ENCODE measurements at regions not wholly inside any gene's neighbourhood (a gene's known extent, or its start where the extent isn't known, plus 50 kb on each side); places are given as distances from the start of the nearest gene placed in this dataset.

GRCh38 chr2:11988691-11989353 lies 242.4 kb downstream of the LPIN1 start:
- H3K27me3 Mint-ChIP-seq = no peaks in the 10 kb centered on the region
- CTCF ChIA-PET = no interaction called here
- 81% methylated on average over 7 of the region's 14 CpGs for WGBS (ENCODE audit: insufficient coverage)

GRCh38 chr2:11989354-11989703 lies 242.9 kb downstream of the LPIN1 start:
- 75% methylated on average over 1 of the region's 2 CpGs for whole genome bisulfite sequencing (ENCODE audit: insufficient coverage)
- no peaks in the 10 kb centered on the region for H3K9me3 ChIP-seq (ENCODE audit: control extremely low read depth in 1 of 3, control insufficient read depth in 2 of 3, insufficient read depth in 1 of 3, low read length in 2 of 3)
- no peak for TF ChIP-seq CTCF (IDR thresholded peaks at IDR 0.05)
- TF ChIP-seq EZH2 (IDR thresholded peaks at IDR 0.05; ENCODE audit: borderline replicate concordance, insufficient read depth, low read depth, low read length, poor library complexity, severe bottlenecking) = no peak
- Mint-ChIP-seq H3K4me1 (peaks cover 3% of the 10 kb centered on the region), H3K27ac (no peak overlapping the region), H3K27me3 (no peaks in the 10 kb centered on the region), H3K9me3 (ENCODE audit: insufficient read depth) (no peaks in the 10 kb centered on the region), H3K4me3 (no peak overlapping the region)
- no peak overlapping the region for H3K9ac ChIP-seq (ENCODE audit: low read length)
- H3K27me3 ChIP-seq (replicated peaks in 1 of 4; ENCODE audit: control extremely low read depth in 1 of 4, control insufficient read depth in 3 of 4, insufficient read depth in 4 of 4, low read length in 3 of 4) = no peaks in the 10 kb centered on the region
- POLR2A ChIA-PET = no interaction called here
- DNase-seq (no peak), ATAC-seq (ENCODE audit: low read depth) (no peak)
- no peaks in the 10 kb centered on the region for H4K20me1 ChIP-seq (ENCODE audit: control insufficient read depth, insufficient read depth, low read length, poor library complexity, severe bottlenecking)
- H3K4me1 ChIP-seq (ENCODE audit: control insufficient read depth in 2 of 2, insufficient read depth in 2 of 2, low read length in 2 of 2) = peaks cover 0 to 4% of the 10 kb centered on the region in 2 donors
- CTCF ChIA-PET = no interaction called here
- no peak overlapping the region for H2AFZ ChIP-seq (ENCODE audit: insufficient read depth, low read depth, low read length, poor library complexity, severe bottlenecking)
- H3K79me2 ChIP-seq (ENCODE audit: control insufficient read depth, insufficient read depth, low read length) = no peaks in the 10 kb centered on the region
- no peak overlapping the region for H3K27ac ChIP-seq (ENCODE audit: low read length in 2 of 2)
- H3K4me3 ChIP-seq (ENCODE audit: control extremely low read depth in 1 of 5, extremely low read depth in 1 of 5, insufficient read depth in 1 of 5, low read depth in 2 of 5, low read length in 4 of 5) = no peak overlapping the region
- no peaks in the 10 kb centered on the region for H3K36me3 ChIP-seq (replicated peaks in 1 of 2; ENCODE audit: control extremely low read depth in 1 of 2, control insufficient read depth in 1 of 2, extremely low read depth in 1 of 2, insufficient read depth in 2 of 2, low read length in 1 of 2)
- no peak overlapping the region for H3K4me2 ChIP-seq (replicated peaks; ENCODE audit: low read depth, low read length, poor library complexity, severe bottlenecking)
- intact Hi-C loops (cut with micrococcal nuclease) = no loop called here

More at GRCh38 chr2:11988691-11989353, 242.4 kb downstream of the LPIN1 start:
- intact Hi-C loops (cut with micrococcal nuclease) = no loop called here
- H3K4me3 Mint-ChIP-seq = no peak overlapping the region
- no peaks in the 10 kb centered on the region for H3K27me3 ChIP-seq (replicated peaks in 1 of 4; ENCODE audit: control extremely low read depth in 1 of 4, control insufficient read depth in 3 of 4, insufficient read depth in 4 of 4, low read length in 3 of 4)
- no peaks in the 10 kb centered on the region for H3K9me3 ChIP-seq (ENCODE audit: control extremely low read depth in 1 of 3, control insufficient read depth in 2 of 3, insufficient read depth in 1 of 3, low read length in 2 of 3)
- no peak overlapping the region for H3K27ac Mint-ChIP-seq
- DNase-seq (no peak), ATAC-seq (ENCODE audit: low read depth) (no peak)
- H3K9me3 Mint-ChIP-seq (ENCODE audit: insufficient read depth) = no peaks in the 10 kb centered on the region
- no peaks in the 10 kb centered on the region for H3K36me3 ChIP-seq (replicated peaks in 1 of 2; ENCODE audit: control extremely low read depth in 1 of 2, control insufficient read depth in 1 of 2, extremely low read depth in 1 of 2, insufficient read depth in 2 of 2, low read length in 1 of 2)
- TF ChIP-seq CTCF (IDR thresholded peaks at IDR 0.05) (no peak), EZH2 (IDR thresholded peaks at IDR 0.05; ENCODE audit: borderline replicate concordance, insufficient read depth, low read depth, low read length, poor library complexity, severe bottlenecking) (no peak)
- peaks cover 3% of the 10 kb centered on the region for H3K4me1 Mint-ChIP-seq
- H4K20me1 ChIP-seq (ENCODE audit: control insufficient read depth, insufficient read depth, low read length, poor library complexity, severe bottlenecking) = no peaks in the 10 kb centered on the region
- H3K4me2 ChIP-seq (replicated peaks; ENCODE audit: low read depth, low read length, poor library complexity, severe bottlenecking) = no peak overlapping the region
- H3K4me1 ChIP-seq (ENCODE audit: control insufficient read depth in 2 of 2, insufficient read depth in 2 of 2, low read length in 2 of 2) = peaks cover 0 to 4% of the 10 kb centered on the region in 2 donors
- H3K4me3 ChIP-seq (ENCODE audit: control extremely low read depth in 1 of 5, extremely low read depth in 1 of 5, insufficient read depth in 1 of 5, low read depth in 2 of 5, low read length in 4 of 5) = no peak overlapping the region
- no peak overlapping the region for H3K9ac ChIP-seq (ENCODE audit: low read length)
- H3K27ac ChIP-seq (ENCODE audit: low read length in 2 of 2) = no peak overlapping the region
- H2AFZ ChIP-seq (ENCODE audit: insufficient read depth, low read depth, low read length, poor library complexity, severe bottlenecking) = no peak overlapping the region
- H3K79me2 ChIP-seq (ENCODE audit: control insufficient read depth, insufficient read depth, low read length) = no peaks in the 10 kb centered on the region
- POLR2A ChIA-PET = no interaction called here

Measured in B cell (primary cell).